HG02642 (cell line): ENCODE measurements at regions not wholly inside any gene's neighbourhood (a gene's known extent, or its start where the extent isn't known, plus 50 kb on each side); places are given as distances from the start of the nearest gene placed in this dataset.
"Not testable (repeated sequence)": the region's sequence is repeated elsewhere in the genome, so short reads cannot be mapped to it uniquely, and the experiment has no call there.

Experiments
- ATAC-seq: cut with Tn5 transposase; IDR thresholded peaks from one replicate; pipeline ENCODE4 v1.9.1; 2021; ENCODE audit warnings: mild to moderate bottlenecking; ENCODE audit not compliant: unreplicated experiment, poor library complexity

GRCh38 chr9:39559384-39559783 is 203.9 kb downstream of the SPATA31A1 start:
- ATAC-seq, result peak; percentile 55

DNA sequence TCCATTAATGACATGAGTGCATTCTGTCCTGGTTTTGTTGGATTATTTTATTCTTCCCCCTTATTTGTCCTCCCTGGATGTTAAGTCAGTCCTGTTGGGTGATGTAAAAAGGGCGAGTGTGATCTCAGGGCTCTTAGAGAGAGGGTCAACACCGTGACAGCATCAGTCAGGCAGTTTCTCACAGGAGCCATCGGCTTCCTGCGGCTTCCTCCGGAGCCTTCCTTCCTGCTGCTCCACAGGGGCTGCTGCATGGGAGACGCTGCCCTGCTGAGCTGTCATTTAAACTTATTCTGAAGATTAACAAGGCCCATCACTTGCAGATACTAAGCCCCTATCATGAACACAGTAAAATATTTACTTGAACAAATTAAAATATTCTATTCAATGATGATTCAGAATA is 211.3 kb downstream of the SPATA31A1 start:
- not testable (repeated sequence) for ATAC-seq

DNA sequence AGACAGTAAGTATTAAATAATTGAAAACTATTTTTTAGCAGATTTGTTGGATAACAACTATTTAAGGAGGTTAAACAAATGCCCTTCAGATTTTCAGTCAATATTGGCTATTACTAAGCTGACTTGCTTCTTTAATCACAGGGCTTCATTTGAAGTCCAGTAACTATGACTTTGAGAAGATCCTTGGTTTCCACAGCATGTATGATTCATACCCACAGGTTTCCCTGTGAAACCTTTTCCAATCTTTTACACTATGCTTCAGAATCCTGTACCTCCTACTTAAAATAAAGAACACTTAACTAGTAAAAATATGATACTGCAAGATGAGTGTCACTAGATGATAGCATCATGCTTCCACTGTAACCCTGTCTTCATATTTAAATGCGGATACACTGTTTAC is 211.9 kb downstream of the SPATA31A1 start:
- not testable (repeated sequence) for ATAC-seq

DNA sequence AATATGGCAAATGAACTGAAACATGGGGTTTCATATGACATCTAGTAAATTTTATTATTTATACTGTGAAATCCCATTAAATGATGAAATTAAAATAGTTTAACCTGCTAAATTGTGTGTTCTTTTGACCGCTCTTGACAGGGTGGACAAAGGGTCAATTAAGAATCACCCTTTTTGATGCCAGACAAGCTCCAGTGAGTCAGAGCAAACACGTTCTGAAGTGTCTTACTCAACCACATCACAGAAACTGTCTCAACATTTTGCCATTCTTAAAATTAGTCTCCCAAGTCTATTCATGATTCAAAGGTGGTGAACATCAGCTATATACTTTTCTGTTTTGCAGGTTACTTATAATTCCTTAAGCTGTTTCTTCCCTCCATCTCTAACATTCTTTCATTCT is 213.4 kb downstream of the SPATA31A1 start:
- not testable (repeated sequence) for ATAC-seq

DNA sequence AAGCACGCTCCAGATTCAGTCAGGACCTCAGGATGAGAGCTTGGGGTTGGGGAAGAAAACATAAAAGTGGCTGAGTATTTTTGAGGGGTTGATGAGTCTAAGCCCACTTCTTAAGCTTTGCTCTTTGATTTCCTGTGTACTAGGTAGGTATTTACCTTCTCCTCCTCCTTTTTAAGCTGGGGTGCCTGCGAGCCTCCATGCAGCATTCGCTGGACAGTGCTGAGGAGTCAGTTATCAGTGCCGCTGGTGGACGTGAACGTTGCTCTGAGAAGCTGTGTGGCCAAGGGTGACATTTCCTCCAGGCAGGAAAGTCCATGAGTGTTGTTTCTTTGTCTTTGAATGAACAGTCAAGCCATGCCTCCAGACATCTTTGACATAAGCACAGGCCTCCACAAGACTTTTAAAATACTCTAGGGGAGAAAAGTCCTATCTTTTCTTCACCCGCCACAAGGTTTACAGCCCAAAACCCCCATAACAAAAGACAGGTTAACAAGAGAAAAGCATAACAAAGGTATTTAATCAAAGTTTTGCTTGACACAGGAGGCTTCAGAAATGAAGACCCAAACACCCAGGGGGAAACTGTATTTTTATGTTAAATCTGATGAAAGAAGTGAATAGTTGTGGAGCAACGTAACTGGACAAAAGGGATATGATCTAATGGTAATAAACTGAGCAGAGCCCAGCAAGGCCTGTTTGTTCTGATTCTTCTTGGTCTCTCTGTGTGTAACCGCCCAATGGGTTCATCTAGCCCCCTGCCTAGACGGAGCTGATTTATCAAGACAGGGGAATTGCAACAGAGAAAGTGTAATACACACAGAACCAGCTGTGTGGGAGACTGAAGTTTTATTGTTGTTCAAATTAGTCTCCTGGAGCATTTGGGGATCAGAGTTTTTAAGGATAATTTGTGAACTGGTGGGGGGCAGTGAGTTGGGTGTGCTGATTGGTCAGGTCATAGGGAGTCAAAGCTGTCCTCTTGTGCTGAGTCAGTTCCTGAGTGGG is 217.9 kb downstream of the SPATA31A1 start:
- ATAC-seq, result not testable (repeated sequence)

DNA sequence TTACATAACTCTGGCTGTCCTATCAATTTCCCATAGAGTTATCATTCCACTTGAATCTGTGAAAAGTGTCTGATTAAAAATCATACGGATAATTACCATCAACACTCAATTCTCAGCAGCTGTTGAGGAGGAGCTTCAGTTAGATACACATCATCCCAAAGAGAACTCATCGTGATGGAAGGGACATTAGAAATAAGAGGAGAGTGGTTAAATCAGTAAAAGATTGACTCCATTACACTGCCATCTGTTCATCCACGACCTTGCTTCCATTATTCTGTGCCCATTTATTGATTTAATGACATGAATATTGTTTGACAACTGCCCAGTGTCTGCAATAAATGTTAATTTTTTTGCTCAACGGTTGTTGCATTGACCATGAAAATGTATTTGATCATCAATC is 223.5 kb downstream of the SPATA31A1 start:
- not testable (repeated sequence) for ATAC-seq

DNA sequence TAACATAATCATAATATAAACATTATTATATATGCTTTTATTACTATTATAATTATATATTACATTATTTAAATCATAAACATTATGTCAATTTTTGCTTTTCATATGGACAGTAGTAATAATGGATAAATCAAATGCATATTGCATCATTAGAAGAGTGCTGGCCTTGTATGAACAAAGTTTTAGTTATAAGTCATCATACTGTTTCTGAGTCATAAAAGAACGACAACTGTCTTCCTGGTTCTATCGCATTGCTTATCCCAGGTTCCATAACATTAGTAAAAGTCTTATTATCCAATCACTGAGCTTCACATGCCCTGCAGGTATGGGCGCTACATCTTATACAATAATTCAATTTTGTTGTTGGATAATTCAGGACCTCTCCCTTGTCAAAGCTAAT is 225.8 kb downstream of the SPATA31A1 start:
- not testable (repeated sequence) for ATAC-seq

GRCh38 chr9:39582677-39583412 is 227.4 kb downstream of the SPATA31A1 start:
- not testable (repeated sequence) for ATAC-seq

DNA sequence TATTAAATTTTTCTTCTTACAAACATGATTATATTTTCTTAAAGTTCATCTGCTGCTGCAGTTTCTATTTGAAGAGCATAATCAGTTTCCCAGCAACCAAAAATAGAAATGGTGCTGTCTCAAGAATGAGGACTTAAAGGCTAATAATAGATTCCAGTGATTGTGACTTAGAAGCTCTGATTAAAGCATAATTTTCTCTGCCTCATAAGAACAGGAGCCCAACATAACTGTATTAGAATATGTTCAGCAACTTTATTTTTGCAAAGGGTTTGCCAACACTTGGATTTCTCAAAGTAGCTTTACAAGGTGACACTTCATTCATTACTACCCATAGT is 227.9 kb downstream of the SPATA31A1 start:
- not testable (repeated sequence) for ATAC-seq

DNA sequence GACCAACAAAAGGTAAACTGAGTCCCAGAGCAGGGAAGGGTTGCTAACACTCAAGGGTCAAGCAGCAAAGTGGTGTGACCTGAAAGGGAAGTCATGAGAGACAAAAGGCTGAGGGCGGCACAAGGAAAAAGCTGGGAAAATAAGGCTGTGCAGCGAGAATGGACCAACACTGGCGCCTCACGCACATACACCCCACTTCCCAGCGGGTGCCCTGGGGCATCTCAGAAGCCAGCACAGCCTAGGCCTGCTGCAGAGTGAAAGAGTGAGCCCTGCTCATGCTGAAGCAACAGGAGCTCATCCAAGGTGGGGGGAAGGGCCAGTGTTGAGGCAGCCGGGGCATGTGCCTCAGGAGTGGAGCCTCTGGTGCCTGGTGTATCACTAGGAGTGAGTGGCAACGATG is 229.8 kb downstream of the SPATA31A1 start:
- ATAC-seq, result not testable (repeated sequence)

DNA sequence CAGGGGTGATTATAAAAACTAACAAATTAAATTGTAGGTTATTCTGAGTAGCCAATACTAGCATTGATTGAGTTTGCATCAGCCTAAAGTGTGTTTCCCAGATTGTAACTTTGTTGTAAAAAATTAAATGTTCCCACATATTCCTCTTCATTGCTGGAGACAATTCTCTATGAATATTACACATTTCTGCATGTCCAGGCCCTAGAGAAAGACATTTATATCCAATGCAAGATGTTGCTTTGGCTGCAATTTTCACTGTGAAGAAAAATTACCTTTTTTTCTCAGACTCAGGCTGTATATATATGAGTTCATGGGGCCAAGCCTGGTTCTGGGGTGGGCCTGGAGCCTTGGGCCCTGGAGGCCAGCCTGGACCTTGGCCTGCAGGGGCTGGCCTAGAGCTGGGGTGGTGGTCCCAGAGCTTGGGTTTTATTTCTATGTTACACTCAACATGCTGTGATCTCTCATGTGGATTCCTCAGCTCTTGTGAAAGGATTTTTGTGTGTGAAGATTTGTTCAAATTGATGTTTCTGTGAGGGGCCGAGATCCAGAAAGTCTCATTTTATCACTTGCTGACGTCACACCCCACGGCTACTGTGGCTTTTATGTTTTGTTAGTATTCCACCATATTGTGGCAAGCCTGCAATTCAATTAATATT is 232.5 kb downstream of the SPATA31A1 start:
- ATAC-seq, result no peak

- ATAC-seq, result no peak
Observed at GRCh38 chr9:39588500-39589137, 233.2 kb downstream of the SPATA31A1 start.

DNA sequence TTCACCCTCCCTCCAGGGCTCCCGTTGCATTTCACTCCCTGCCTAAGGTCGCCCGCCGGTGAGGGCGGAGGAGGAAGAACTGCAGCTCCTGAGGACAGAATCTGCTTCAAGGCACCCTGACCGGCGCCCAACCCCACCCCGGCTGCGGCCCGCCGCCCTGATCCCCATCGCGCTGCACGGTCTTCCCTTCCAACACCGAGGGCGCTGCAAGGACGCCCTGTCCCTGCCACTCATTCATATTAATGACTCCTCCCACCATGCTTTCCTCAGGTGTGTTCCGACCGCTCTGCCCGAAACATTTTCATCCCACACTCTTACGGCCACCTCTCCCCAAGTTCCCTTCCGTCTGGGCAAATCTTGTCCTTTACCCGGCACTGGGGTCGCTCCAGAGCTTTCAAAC is 248.6 kb downstream of the SPATA31A1 start:
- not testable (repeated sequence) for ATAC-seq

DNA sequence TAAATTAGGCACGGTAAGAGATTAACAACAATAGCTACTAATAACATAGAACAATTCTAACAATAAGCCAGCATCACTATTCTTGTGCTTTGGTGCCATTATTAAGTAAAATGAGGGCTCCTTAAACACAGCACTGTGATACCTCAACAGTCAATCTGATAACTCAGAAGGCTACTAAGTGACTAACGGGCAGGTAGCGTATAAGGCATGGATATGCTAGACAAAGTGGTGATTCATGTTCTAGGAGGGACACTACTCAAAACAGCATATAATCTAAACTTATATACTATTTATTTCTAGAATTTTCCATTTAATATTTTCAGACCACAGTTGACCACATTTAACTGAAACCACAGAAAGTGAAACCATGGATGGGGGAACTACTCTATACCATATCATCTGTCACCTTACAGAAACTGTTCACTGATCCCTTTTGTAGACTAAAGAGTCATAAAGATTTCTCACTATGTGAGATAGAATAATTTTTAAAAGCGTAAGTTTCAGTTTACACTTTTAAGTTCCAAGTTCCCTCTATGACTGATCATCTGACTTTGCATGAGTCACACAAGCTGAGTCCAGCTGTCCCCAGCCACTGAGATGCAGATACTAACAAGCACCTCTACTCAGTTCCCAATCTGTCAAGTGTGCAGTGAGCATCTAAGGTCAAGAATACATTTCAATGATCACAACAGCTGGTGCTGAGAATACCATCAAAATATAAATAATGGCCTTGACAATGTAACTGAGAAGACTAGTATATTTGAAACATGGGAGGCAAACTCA is 256.2 kb downstream of the SPATA31A1 start:
- peak; percentile 99 for ATAC-seq

DNA sequence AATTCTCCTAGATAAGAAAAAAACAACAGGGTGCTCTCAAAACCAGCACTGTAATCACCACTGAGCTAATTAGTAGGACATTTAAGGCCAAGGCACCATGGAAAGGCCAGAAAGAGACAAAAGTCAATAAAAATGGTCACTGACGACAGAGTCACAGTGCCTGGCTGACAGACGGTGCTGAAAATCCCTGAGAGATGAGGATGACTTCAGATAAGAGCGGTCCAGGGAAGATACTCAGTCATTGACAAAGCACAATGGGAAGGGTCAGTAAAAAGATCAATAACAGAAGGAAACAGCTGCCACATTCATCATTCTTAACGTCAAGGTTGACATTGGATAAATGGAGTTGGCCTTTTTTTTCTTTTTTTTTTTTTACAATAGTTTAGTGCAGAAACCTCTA is 261.0 kb downstream of the SPATA31A1 start:
- not testable (repeated sequence) for ATAC-seq

DNA sequence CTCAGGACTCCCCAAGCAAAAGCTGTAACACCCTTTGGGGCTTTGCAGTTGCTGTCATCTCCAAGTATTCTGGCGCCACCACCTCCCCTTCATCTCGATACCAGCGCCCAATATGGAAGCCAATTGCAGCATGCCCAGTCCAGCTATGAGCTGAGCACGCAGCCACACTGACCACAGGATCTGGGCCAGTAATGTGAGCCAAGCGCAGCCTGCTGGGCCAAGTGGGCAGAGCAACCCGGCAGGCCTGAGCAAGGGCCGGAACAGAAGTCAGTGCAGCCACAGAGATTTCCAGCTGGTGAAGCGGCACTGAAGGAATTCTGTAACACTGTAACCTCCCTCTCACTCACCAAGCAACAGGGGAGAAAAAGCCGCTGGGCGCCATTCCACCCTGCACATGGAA is 268.6 kb downstream of the SPATA31A1 start:
- ATAC-seq, result not testable (repeated sequence)

GRCh38 chr9:39632071-39632470 is 276.6 kb downstream of the SPATA31A1 start:
- ATAC-seq, result not testable (repeated sequence)

DNA sequence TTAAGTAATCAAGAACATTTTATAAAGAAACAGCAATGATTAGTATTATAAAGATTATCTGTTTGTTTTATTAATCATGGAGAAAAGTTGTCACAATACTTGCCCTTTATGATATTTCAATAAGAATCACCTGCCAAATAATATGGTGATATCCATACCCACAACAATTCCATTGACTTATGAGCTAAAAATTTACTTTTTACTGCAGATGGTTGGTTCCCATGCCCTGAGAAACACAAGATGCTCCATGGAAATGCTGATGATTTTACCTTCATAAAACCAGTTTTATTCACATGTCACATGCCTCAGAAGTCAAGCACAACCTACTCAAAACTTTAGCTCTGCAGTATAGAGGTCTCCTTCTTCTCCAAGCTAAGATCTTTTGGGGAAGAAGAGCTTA is 293.6 kb downstream of the SPATA31A1 start:
- ATAC-seq, result not testable (repeated sequence)

GRCh38 chr9:39656960-39657603 is 301.6 kb downstream of the SPATA31A1 start:
- not testable (repeated sequence) for ATAC-seq
